ENCODE measurements at regions not wholly inside any gene's neighbourhood (a gene's known extent, or its start where the extent isn't known, plus 50 kb on each side); places are given as distances from the start of the nearest gene placed in this dataset.

DNA sequence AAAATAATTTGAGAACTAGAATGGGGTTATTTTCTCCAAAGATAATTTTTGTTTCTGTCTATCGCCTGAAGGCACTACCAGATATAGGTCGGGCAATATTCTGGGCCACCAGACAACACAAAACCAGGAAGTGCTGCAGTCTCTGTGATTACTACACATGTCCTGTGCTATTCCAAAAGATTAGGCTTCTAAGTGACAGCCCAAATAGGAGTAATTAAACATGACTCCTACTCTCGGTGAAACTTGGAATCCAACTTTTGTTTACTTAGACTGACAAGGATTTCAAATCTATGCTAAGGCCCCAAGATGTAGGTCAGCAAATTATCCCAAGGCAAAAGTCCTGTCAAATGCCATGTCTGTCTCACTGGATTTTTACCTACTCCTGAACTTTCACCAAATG, 157.6 kb upstream of the LRFN5 start:
- TF ChIP-seq MXI1 (conservative IDR thresholded peaks at IDR 0.05; ENCODE audit: poor library complexity, severe bottlenecking) (no peak), EZH2 (IDR thresholded peaks at IDR 0.05; ENCODE audit: borderline replicate concordance, insufficient read depth, low read length, poor library complexity, severe bottlenecking) (no peak), CTCF (IDR thresholded peaks at IDR 0.05; ENCODE audit: poor library complexity, severe bottlenecking) (no peak), TAF1 (IDR thresholded peaks at IDR 0.05; ENCODE audit: low read depth) (no peak), EP300 (conservative IDR thresholded peaks at IDR 0.05; ENCODE audit: poor library complexity, severe bottlenecking) (no peak), POLR2AphosphoS5 (IDR thresholded peaks at IDR 0.05) (no peak), SMC3 (conservative IDR thresholded peaks at IDR 0.05; ENCODE audit: poor library complexity) (no peak)

Measured in neural cell (in vitro differentiated cells).